ENCODE measurements at regions not wholly inside any gene's neighbourhood (a gene's known extent, or its start where the extent isn't known, plus 50 kb on each side); places are given as distances from the start of the nearest gene placed in this dataset.

GRCh38 chr15:97099040-97099439, 768.5 kb downstream of the NR2F2 start:
- Histone ChIP-seq H2AFZ (ENCODE audit: low read depth, low read length) (no peak overlapping the region), H3K27ac (ENCODE audit: extremely low read depth, low read depth, low read length) (no peak overlapping the region), H3K4me1 (replicated peaks in 1 of 2; ENCODE audit: control insufficient read depth in 2 of 2, insufficient read depth in 2 of 2, low read length in 2 of 2) (no peaks in the 10 kb centered on the region), H3K9me3 (replicated peaks; ENCODE audit: control insufficient read depth, insufficient read depth, low read depth, low read length) (0 out of 2 replicates have a peak, but pooled peaks cover 2% of the 10 kb centered on the region), H3K9ac (ENCODE audit: insufficient read depth in 1 of 2, low read depth in 2 of 2, low read length in 2 of 2) (no peak overlapping the region), H3K9me1 (ENCODE audit: control insufficient read depth, insufficient read depth, low read length) (no peaks in the 10 kb centered on the region), H3K4me3 (no peak overlapping the region), H4K20me1 (replicated peaks; ENCODE audit: control insufficient read depth, insufficient read depth, low read length) (no peaks in the 10 kb centered on the region), H3K79me2 (ENCODE audit: control insufficient read depth, insufficient read depth, low read length) (no peaks in the 10 kb centered on the region), H3K36me3 (ENCODE audit: control insufficient read depth, insufficient read depth, low read length) (no peaks in the 10 kb centered on the region), H3K4me2 (ENCODE audit: insufficient read depth, low read length) (no peak overlapping the region), H3K27me3 (ENCODE audit: control insufficient read depth in 2 of 2, insufficient read depth in 2 of 2, low read length in 2 of 2) (no peaks in the 10 kb centered on the region)
- FAIRE-seq (no peak), DNase-seq (ENCODE audit: extremely low read depth in 1 of 4, low spot score in 3 of 4) (no peak), ATAC-seq (no peak)
- BruUV-seq (replicated peaks), result no TSS peak
- WGBS (ENCODE audit: insufficient coverage, low coverage, missing lambda C conversion rate), result 0% methylated on average over 1 of the region's 1 CpG
- in situ Hi-C loops (cut with MboI) (no loop called here), intact Hi-C loops (cut with micrococcal nuclease) (no loop called here)
- TF ChIP-seq, protein P1, sequence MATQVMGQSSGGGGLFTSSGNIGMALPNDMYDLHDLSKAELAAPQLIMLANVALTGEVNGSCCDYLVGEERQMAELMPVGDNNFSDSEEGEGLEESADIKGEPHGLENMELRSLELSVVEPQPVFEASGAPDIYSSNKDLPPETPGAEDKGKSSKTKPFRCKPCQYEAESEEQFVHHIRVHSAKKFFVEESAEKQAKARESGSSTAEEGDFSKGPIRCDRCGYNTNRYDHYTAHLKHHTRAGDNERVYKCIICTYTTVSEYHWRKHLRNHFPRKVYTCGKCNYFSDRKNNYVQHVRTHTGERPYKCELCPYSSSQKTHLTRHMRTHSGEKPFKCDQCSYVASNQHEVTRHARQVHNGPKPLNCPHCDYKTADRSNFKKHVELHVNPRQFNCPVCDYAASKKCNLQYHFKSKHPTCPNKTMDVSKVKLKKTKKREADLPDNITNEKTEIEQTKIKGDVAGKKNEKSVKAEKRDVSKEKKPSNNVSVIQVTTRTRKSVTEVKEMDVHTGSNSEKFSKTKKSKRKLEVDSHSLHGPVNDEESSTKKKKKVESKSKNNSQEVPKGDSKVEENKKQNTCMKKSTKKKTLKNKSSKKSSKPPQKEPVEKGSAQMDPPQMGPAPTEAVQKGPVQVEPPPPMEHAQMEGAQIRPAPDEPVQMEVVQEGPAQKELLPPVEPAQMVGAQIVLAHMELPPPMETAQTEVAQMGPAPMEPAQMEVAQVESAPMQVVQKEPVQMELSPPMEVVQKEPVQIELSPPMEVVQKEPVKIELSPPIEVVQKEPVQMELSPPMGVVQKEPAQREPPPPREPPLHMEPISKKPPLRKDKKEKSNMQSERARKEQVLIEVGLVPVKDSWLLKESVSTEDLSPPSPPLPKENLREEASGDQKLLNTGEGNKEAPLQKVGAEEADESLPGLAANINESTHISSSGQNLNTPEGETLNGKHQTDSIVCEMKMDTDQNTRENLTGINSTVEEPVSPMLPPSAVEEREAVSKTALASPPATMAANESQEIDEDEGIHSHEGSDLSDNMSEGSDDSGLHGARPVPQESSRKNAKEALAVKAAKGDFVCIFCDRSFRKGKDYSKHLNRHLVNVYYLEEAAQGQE (IDR thresholded peaks at IDR 0.05; ENCODE audit: borderline replicate concordance), result 0 out of 2 replicates have a peak, but pooled peaks have one; percentile 11
- TF ChIP-seq, protein P1 (CRISPR knock-in tag; IDR thresholded peaks at IDR 0.05; ENCODE audit: low read depth), result no peak
- TF ChIP-seq ARHGAP35 (IDR thresholded peaks at IDR 0.05; ENCODE audit: partially characterized antibody), result no peak
- TF ChIP-seq, protein P2, sequence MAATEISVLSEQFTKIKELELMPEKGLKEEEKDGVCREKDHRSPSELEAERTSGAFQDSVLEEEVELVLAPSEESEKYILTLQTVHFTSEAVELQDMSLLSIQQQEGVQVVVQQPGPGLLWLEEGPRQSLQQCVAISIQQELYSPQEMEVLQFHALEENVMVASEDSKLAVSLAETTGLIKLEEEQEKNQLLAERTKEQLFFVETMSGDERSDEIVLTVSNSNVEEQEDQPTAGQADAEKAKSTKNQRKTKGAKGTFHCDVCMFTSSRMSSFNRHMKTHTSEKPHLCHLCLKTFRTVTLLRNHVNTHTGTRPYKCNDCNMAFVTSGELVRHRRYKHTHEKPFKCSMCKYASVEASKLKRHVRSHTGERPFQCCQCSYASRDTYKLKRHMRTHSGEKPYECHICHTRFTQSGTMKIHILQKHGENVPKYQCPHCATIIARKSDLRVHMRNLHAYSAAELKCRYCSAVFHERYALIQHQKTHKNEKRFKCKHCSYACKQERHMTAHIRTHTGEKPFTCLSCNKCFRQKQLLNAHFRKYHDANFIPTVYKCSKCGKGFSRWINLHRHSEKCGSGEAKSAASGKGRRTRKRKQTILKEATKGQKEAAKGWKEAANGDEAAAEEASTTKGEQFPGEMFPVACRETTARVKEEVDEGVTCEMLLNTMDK (IDR thresholded peaks at IDR 0.05; ENCODE audit: borderline replicate concordance, insufficient read depth, low read depth, low read length, poor library complexity, severe bottlenecking), result no peak
- CTCF ChIA-PET (ENCODE audit: low intra/inter-chr PET ratio), result no interaction called here
- POLR2A ChIA-PET, result no interaction called here

Data from K562 (cell line).